ENCODE measurements at regions not wholly inside any gene's neighbourhood (a gene's known extent, or its start where the extent isn't known, plus 50 kb on each side); places are given as distances from the start of the nearest gene placed in this dataset.

DNA sequence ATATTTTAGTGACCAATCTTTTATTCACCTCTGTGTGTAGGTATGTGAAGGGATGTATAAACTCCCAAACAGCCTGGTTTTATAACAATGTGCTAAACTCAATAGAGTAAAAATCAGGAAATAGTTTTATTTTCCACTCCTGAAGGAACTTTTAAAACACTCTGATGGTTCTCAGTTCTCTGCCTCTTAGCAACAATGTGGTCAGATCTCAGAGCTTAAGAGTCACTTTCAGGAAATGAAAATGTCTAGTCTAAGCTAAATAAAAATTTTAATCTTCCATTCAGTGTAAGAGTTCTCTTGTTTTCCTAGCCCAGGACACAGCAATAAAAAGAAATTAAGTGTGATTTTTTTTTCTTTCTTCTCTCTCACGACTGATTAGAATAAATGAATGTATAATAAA is 718.0 kb downstream of the C12orf50 start:
- no peak for DNase-seq

DNA sequence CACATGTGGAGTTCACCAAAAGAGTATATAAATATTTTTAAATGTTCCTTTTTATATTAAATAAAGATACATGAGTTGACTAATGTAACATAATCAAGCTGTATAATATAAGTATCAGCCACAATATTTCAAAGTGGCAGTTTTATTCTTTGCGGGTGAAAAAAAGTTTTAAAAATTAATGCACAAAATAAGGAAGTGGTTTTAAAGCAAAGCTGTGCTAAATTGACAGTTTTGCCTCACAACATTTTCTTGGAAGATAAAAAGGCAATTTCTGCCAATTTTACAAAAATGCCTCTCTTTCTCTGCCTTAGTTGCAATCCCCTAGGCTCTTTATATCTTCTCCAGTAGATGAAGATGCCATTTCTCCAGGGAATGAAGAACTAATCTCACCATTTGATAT is 719.1 kb downstream of the C12orf50 start:
- peak; percentile 4 for DNase-seq

DNA sequence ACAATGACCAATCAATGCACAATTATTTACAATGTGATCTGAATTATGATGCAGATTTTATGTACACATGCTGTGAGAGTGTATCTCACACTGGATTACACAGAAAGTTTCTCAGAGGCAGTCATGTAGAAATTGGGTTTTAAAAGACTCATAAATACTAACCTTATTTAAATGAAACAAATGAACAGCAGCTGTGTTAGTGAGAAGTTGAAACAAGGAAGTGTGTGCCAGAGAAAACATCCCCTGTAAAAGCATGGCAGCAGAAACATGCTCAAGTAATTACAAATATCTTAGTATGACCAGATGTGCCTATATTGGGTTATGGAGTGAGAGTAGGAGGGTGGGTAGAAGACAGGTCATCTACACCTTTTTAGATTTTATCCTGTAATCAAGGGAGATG is 723.7 kb downstream of the C12orf50 start:
- no peak for DNase-seq

DNA sequence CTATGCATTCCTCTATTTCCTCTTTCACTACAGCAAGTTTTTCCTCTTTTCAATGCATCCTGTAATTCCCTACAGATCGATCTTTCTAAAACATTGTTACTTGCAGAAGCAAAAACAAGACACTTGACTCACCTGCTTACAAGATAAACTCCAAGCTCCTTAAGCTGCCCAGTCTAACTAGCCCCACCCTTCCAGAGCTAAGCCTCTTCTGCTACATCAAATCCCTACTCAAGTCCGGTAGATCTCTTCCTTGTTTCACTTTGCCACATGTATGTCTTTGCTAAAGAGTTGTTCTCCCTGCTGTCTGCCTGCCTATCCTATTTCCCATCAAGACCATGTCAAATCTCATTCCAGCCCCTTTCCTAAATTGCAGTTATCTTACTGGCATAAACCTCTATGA is 724.8 kb downstream of the C12orf50 start:
- no peak for DNase-seq

DNA sequence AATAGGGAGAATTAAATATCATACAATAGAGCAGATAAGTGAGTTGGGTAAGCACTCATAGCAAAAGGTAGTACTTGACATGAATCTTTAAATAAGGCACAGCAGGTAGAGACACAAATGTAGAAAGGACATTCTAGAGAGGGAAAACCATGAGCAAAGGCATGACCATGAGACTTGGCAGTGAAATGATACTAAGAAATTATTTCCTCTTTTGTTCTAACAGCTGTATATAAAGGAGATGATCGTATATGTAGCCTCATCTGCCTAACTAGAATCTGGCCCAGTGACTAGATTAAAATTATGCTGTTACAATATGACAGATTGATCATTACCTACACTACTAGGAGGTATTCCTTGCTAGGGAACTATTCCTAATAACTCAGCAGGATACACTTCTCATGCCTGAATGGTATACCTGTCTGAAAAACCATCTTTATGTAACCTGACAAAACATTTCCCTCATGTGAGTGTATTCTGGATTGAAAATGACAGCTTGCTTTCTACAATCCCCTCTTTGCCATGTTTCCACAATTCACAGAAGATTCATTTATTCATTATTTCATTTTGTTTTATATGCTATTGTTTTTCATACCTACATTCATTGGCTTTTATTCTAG is 725.7 kb downstream of the C12orf50 start:
- DNase-seq = no peak

DNA sequence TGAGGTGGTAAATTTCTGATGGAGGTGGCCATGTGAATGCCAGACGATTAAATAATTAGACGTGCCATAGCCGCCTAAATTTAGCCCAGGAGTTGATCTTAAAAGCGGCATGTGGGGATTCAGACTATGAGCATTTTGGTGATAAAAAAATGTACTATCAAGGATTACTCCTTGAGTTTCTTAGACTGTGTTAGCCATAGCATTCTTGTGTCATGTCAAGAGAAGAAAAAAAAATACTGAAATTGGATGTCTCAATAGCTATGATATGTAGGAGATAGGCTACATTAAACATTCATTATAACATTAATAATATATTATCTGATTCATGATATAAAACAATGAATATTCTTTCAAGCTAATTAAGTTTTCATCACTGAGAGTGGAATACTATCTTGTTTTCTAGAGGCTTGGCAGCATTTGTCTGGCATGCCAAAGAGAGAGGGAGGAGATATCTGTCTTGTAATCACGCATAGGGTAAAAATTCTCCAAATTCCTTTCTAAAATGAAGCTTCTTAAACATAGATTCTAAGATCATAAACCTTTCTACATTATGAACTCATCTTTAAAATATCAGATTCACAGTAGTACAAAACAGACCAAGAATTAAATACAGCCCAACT is 727.0 kb downstream of the C12orf50 start:
- no peak for DNase-seq

DNA sequence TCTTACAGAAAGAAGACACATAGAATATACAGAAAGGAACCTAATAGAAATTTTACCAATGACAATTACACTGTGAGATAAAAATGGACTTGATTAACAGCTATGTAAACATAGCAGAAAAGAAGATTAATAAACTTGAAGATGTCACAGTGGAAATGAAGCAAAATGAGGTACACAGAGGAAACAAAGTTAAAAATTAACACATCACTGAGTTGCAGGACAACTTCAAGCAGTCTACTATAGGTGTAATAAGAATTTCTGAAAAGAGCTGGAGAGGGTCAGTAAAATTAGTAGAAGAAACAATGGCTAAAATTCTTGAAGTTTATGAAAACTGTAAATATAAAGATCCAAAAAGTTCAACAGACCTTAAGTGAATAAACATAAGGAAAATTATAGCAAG is 738.7 kb downstream of the C12orf50 start:
- no peak for DNase-seq

DNA sequence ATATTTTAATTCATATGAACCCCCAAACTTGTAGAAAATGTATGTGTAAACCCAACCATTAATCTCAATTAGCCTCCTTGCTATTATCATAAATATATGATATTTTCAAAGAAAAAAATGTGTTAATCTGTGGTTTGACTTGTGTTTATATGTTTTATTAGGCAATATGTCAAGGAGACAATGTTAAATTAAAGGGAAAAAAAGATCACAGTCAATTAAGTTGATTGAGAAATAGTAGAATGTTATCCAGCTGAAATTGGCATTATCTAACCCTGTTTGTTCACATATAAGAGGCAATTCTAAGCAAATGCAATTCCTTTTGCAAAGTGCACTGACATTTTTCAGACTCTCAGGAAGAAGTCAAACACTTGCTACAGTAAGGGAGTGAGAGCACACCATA is 745.3 kb downstream of the C12orf50 start:
- DNase-seq = no peak

DNA sequence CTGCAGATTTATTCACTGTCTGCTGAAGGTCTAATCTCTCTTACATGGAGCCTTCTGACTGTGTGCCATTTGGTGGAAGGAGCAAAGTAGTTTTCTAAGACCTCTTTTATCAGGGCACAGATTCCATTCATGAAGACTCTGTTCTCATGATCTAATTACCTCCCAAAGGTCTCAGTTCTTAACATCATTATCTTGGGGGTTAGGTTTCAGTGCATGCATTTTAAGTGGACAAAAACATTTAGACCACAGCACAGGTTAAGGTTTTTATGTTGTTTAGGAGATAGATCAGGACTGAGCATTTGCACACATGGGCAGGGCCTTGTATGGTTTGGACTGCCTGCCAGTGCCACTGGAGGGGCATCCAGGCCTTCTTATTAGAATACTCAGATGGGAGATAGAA is 746.1 kb downstream of the C12orf50 start:
- no peak for DNase-seq

DNA sequence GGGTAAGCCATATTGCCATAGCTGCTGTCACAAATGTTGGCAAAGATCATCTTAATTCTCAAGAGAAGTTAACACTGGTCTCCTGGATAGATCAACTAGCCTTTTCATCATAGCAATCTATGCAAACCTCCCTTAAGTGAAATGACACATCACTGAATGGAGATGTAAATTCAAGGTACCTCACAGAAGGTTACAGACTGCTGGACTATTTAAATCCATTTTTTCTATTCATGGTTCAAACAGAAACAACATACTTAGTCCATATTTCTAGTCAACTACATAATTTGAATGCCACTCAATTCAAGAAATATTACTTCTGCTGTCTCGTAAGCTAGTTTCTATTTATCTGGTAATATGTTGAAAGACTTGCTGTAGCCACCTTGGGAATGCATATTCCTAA is 748.3 kb downstream of the C12orf50 start:
- no peak for DNase-seq

DNA sequence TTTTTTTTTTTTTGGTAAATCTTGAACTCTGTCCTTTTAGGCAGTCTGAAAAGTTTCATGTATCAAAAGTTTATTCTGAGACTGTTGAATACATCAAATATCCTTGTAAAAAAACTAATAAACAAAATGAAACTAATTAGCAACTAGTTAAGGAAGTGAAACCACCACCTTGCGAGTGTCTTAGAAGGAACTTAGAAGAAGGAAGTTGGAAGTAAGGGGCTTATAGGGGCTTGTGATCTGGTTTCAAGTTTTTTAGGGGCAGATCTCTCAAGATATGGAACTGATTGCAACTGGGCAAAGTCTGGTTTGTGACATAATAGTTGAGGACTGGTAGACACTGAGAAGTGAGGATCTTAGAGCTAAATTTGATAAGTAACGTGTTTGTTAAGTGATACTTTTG is 748.8 kb downstream of the C12orf50 start:
- DNase-seq = peak; percentile 78

DNA sequence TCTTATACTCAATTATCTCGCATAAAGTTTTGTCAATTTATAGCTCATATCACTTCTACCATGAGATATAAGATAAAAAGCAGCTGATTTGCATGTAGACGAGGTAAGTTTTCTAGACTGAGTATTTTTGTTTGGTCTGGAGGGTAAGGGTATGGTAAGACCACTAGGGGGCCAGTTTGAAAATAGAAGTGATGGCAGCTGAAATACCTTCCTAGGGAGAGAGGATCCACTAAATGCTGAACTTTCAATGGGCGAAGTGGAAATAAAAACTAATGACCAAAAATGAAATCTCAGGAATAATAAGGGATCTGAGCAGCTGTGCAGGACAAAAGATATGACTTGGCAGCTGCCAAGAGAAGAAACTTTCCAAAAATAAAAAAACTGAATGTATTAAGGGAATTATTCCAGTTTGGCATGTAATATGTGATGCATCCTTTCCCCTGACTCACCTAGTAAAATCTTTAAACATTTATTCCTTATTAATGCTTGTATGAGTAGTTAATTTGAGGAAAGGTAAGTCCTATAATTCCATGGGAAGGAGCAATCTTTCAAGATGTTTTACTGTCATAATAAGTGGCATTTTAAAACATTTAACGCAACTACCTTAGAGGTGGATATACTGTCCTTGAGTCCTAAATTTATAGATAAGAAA is 754.5 kb downstream of the C12orf50 start:
- DNase-seq = no peak

DNA sequence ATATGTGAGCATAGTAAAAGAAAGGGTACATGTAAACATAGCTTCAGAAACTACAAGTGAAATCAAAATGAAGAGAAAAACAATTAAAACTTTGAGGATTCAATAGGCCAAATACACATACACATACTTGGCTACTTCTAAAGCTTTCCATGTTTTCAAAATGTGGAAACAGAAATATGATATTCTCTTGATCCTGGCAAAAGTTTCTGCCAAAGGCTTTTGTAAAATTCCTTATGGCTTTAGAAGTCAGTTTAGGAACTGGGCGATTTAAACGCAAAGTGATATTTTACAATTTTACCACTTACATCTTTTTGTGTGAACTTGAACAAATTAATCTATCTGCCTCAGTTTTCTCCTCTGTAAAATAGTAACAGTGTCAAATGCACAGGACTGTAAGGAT is 756.4 kb downstream of the C12orf50 start:
- no peak for DNase-seq

DNA sequence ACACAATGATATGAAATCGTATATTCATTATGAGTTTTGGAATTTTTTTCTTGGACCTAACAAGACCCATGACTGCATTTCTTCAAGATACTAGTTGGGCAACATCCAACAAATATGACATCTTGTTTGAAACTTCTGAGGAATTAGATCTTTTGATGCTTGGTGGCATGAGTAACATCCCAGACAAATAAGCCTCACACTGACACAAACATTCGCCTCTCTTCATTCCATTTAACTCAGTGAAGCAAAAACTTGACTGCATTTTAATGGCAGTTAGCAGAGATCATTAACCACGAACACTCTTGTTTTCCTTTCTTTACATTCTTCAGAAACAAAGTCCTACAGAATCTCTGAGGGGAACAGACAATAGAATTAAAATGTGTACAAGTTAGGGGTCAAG is 758.3 kb downstream of the C12orf50 start:
- DNase-seq = no peak

DNA sequence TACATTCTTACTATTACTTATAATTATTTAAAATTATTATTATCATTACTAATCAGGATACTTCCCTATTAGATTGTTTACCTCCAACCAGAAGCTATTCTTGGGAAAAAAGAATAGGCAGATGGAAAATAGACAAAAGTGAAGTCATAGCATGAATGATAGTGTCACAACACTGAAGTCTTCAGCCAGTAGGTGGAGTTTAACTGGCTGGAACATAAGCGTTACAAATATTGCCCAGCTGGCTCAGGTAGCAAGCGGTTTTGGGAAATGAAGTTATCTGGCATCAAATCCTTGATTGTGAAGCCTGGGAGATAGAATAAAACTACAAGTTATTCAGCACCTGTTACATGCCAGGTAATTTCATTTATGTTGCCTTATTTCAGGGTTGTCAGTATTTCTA is 762.9 kb downstream of the C12orf50 start:
- no peak for DNase-seq

DNA sequence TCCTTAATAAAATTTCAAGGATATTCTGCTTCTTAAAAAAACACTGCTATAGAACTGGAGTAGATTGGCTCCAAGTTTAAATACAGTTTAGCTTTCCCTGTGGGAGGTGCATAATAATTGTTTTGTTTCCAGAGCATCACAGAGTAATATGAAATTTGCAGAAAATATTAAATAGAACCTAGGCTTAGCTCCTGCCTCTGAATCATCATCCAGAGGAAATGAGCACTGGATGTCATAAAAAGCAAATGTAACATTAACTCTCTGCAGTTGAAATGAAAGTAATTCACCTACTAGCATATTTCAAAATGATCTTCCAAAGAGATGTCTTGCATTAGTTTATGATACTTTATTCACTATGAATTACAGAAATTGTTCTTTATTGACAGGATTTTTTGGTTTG is 769.8 kb downstream of the C12orf50 start:
- no peak for DNase-seq

DNA sequence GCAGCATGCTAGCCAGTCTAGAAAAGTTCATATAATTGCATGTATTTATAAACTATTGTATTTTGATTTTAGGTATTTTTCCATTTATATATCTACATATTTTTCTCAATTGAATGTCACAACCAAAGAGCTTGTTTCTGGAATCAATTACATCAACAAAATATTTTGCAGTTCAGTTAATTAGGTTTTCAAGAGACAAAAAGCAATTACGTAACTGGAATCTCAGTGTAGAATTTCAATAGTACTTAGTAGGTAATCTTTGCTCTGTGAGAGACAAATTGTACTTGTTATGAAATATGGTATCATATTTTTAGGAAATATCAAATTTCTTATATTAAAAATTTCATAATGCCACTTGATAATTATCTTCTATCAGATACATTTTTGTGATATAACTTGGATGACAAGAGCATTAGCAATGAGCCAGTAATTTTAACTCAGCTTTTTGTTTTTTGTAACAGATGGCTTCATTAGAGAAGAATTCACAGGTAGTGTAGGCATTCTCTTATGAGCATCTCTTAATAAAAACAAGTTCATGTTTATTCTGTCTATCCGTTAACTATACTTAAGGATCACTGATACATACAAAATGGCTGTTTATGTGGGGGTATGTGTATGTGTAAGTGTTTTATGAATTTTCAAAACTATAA is 774.7 kb downstream of the C12orf50 start:
- no peak for DNase-seq

DNA sequence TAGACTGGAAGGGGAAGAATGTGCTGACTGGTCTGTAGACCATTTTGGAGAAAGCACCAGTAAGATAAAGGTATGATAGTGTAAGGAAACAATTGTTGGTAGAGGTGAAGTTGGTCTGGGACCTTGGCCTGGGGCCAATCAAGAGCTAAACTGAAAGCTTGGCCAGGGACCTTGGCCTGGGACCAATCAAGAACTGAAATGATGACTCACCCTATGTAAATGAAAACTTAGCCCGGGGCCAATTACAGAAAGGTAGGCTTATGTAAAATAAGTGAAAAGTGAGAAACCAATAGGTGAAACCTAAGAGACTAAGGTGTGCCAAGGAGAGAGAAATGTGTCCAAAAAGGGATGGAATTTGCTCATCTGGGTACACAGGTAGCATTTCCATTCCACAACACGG is 776.0 kb downstream of the C12orf50 start:
- DNase-seq = no peak

DNA sequence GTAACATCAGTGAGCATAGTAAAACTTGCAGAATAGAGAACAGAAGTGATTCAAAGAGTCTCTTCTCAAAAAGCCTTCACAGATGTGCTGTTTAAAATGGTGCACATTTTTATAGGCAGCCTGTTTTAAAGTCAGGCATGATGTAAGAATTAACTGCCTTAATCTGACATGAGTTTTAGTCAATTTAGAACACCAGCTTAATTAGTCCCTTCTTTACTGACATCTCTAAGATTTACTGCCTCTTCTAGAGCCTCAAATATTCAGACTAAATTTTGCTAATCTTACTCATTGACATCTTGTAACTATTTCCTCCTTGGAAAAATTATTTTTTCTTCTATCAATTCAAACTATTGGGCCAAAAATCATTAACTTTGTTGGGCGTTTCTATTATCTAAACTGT is 782.5 kb downstream of the C12orf50 start:
- DNase-seq = no peak

DNA sequence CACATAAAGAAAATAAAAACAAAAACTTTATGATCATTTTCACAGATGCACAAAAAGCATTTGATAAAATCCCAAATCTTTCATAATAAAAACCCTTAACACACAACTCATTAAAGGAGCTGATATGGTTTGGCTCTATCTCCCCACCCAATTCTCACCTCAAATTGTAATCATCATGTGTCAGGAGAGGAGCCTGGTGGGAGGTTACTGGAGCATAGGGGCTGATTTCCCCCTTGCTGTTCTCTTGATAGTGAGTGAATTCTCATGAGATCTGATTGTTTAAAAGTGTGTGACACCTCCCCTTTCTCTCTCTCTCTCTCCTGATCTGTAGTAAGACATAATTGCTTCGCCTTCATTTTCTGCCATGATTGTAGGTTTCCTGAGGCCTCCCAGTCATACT is 790.7 kb downstream of the C12orf50 start:
- DNase-seq = no peak

DNA sequence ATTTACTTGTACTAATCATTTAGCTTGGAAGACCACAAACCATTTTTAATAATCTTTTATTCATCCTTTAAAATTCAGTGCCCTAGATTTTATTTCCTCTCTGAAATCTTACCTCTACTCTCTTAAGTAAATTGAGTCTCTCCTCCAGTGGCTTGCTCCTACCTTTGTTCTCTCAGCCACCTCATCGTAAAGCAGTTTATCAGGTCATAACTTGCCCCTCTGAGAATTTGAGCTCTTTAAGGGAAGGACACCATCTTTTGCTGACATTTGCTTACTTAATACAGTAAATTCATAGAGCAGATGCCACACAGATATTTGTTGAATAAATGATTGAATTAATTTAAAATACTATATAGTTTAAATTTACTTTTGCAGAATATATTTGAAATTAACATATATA is 794.3 kb downstream of the C12orf50 start:
- no peak for DNase-seq

DNA sequence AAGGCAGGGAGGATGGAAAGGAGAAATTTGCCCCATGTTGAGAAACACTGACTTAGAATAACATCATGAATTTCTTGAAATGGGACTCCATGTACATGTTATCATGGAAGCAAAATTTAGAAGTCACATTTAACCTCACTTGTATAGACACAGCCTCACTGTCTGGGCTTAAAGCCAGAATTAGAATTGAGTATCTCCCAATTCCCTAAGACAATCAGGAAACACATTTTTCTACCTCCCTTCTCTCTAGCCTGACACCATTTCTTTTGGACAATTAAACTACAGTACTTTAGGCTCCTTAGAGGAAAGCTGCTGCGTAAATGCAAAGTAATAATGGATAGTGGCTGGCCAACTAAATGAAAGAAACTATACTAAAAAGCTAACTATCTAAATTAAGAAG is 795.5 kb downstream of the C12orf50 start:
- DNase-seq = no peak

DNA sequence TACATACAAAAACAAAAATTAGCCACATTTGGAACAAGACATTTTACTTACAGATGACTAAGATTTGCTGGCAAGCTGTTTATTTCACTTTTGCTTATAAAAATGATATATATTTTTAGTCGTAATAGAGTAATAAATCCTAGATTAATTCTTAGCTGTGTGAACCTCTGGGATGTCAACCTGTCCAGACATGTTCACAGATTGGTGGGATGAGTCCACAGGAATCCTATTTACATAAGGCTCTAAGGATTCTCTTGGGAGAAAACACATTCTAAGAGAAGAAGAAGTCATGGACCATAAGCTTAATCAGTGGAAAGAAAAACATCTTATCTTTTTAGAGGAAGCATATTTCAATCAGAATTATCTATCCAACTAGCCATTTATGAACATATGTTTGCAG is 797.4 kb downstream of the C12orf50 start:
- no peak for DNase-seq

DNA sequence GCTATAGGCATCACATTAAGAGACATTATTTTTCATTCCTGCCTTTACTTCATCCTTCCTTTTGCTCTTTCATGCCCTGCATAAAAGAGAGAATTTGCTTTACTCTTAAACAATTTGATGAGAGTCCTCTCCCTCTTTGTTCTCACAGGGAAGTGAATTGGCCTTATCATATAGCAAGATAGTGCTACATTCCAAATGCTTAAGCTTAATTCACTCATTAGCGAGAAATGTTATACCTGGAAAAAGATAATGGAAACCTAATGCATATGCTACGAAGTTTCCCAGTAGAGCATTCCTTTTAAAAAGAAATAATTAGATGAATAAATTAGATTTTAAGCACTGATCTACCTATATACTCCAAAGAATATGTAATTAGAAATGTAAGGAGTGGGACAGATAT is 798.8 kb downstream of the C12orf50 start:
- DNase-seq = no peak
